Activated naive CD4-positive, alpha-beta T cell treated with anti-CD3 and anti-CD28 coated beads, Interleukin-2, amount 10 ng/mL, durations not matched to agents 7 days and 5 days (primary cell): ENCODE measurements at regions not wholly inside any gene's neighbourhood (a gene's known extent, or its start where the extent isn't known, plus 50 kb on each side); places are given as distances from the start of the nearest gene placed in this dataset.

Experiments used
- CTCF ChIA-PET: fragments of 350-600 bp; sonication (Branson Sonifier 250); formaldehyde crosslinking; loops from one replicate; lab custom pipeline; 2021; ENCODE audit warnings: antibody characterized with exemption; lab: Charles Lee
- DNase-seq: peaks from one replicate; pipeline ENCODE4 v3.0.0-alpha.2; 2020
- H3K27ac Mint-ChIP-seq: one replicate; pipeline ENCODE4 v1.8.0; 2021; ENCODE audit warnings: mild to moderate bottlenecking, moderate library complexity, mixed read lengths
- H3K27me3 Mint-ChIP-seq: one replicate; pipeline ENCODE4 v1.8.0; 2021; ENCODE audit warnings: mild to moderate bottlenecking, mixed read lengths
- H3K36me3 Mint-ChIP-seq: one replicate; pipeline ENCODE4 v1.8.0; 2021; ENCODE audit warnings: mixed read lengths
- H3K4me1 Mint-ChIP-seq: one replicate; pipeline ENCODE4 v1.8.0; 2021; ENCODE audit warnings: mixed read lengths
- H3K4me3 Mint-ChIP-seq: one replicate; pipeline ENCODE4 v1.8.0; 2021; ENCODE audit warnings: mild to moderate bottlenecking, moderate library complexity, mixed read lengths
- H3K9me3 Mint-ChIP-seq: one replicate; pipeline ENCODE4 v1.8.0; 2021; ENCODE audit warnings: mixed read lengths

- Mint-ChIP-seq H3K36me3 (no peaks in the 10 kb centered on the region), H3K4me3 (no peak overlapping the region), H3K27me3 (no peaks in the 10 kb centered on the region), H3K4me1 (no peaks in the 10 kb centered on the region), H3K27ac (no peak overlapping the region), H3K9me3 (peaks cover 4% of the 10 kb centered on the region)
- DNase-seq = no peak
- CTCF ChIA-PET = no interaction called here
Measured at GRCh38 chr12:16094437-16094836, 183.0 kb downstream of the SLC15A5 start.

GRCh38 chr12:16093825-16094224 is 182.7 kb downstream of the DERA start:
- no peaks in the 10 kb centered on the region for H3K36me3 Mint-ChIP-seq
- H3K9me3 Mint-ChIP-seq = peaks cover 4% of the 10 kb centered on the region
- DNase-seq = no peak
- no peaks in the 10 kb centered on the region for H3K4me1 Mint-ChIP-seq
- H3K27me3 Mint-ChIP-seq = no peaks in the 10 kb centered on the region
- no peak overlapping the region for H3K27ac Mint-ChIP-seq
- CTCF ChIA-PET = no interaction called here
- H3K4me3 Mint-ChIP-seq = no peak overlapping the region

DNA sequence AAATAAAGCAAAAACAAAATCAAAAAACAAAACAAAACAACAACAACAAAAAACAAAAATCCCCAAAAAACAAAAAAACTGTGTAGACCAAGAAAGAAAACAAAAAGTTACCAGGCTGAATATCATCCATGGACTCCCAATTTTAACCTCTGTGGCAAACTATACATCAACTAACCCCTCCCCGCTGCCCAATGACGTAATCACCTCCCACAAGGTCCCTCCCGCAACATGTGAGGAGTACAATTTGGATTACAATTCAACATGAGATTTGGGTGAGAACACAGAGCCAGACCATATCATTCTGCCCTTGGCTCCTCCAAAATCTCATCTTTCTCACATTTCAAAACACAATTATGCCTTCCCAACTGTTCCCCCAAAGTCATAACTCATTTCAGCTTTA is 179.8 kb downstream of the DERA start:
- Mint-ChIP-seq H3K4me3 (no peak overlapping the region), H3K9me3 (peaks cover 4% of the 10 kb centered on the region), H3K27ac (no peak overlapping the region), H3K36me3 (no peaks in the 10 kb centered on the region), H3K4me1 (no peaks in the 10 kb centered on the region), H3K27me3 (no peaks in the 10 kb centered on the region)
- CTCF ChIA-PET = no interaction called here
- DNase-seq = no peak

GRCh38 chr12:16088421-16088820 is 177.3 kb downstream of the DERA start:
- H3K27me3 Mint-ChIP-seq = no peaks in the 10 kb centered on the region
- no peaks in the 10 kb centered on the region for H3K4me1 Mint-ChIP-seq
- no peak overlapping the region for H3K4me3 Mint-ChIP-seq
- H3K36me3 Mint-ChIP-seq = no peaks in the 10 kb centered on the region
- CTCF ChIA-PET = no interaction called here
- H3K9me3 Mint-ChIP-seq = peaks cover 4% of the 10 kb centered on the region
- H3K27ac Mint-ChIP-seq = no peak overlapping the region
- no peak for DNase-seq
